Nephron progenitor cell (in vitro differentiated cells): ENCODE measurements at regions not wholly inside any gene's neighbourhood (a gene's known extent, or its start where the extent isn't known, plus 50 kb on each side); places are given as distances from the start of the nearest gene placed in this dataset.

Source experiments
- DNase-seq: peaks from one replicate; pipeline ENCODE4 v3.0.0; 2021
- H3K27ac Mint-ChIP-seq: 2 replicates; pipeline ENCODE4 v1.8.0; 2021; ENCODE audit warnings: mild to moderate bottlenecking, moderate library complexity, mixed read lengths
- H3K27me3 Mint-ChIP-seq: 2 replicates; pipeline ENCODE4 v1.8.0; 2021; ENCODE audit warnings: mild to moderate bottlenecking, low read depth, mixed read lengths; ENCODE audit not compliant: poor library complexity
- H3K36me3 Mint-ChIP-seq: 2 replicates; pipeline ENCODE4 v1.8.0; 2021; ENCODE audit warnings: low read depth, mixed read lengths
- H3K4me1 Mint-ChIP-seq: 2 replicates; pipeline ENCODE4 v1.8.0; 2021; ENCODE audit warnings: mixed read lengths
- H3K4me3 Mint-ChIP-seq: 2 replicates; pipeline ENCODE4 v1.8.0; 2021; ENCODE audit warnings: mild to moderate bottlenecking, moderate library complexity, mixed read lengths
- H3K9me3 Mint-ChIP-seq: 2 replicates; pipeline ENCODE4 v1.8.0; 2021; ENCODE audit warnings: mild to moderate bottlenecking, moderate library complexity, mixed read lengths
- TF ChIP-seq, protein P1 (sequence below): fragments of 200-600 bp; sonication (generic); IDR thresholded peaks from 2 replicates; pipeline ENCODE4 v1.5.0; 2021; ENCODE audit warnings: antibody characterized with exemption

DNA sequence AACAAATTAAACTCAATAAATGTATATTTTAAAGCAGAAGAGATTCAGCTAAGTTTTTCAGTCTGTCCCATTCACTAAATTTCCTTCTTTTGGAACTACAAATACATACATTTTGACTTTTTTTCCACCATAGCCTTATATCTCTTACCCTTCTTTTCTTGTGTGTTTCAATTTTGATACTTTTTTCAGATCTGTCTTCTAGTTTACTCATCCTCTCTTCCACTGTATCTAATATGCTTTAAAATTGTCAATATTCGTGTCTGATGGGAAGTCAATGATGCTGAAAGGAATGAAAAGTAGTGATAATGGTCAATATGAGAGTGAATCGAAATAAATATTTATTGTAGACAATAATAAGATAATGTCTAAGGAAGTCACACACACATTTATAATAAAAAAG lies 332.3 kb upstream of the KIRREL3 start:
- Mint-ChIP-seq H3K4me3 (no peak overlapping the region), H3K27me3 (peaks cover 4% of the 10 kb centered on the region), H3K9me3 (peaks cover 40% of the 10 kb centered on the region), H3K4me1 (no peaks in the 10 kb centered on the region), H3K36me3 (peaks cover 4% of the 10 kb centered on the region), H3K27ac (no peak overlapping the region)
- TF ChIP-seq, protein P1, sequence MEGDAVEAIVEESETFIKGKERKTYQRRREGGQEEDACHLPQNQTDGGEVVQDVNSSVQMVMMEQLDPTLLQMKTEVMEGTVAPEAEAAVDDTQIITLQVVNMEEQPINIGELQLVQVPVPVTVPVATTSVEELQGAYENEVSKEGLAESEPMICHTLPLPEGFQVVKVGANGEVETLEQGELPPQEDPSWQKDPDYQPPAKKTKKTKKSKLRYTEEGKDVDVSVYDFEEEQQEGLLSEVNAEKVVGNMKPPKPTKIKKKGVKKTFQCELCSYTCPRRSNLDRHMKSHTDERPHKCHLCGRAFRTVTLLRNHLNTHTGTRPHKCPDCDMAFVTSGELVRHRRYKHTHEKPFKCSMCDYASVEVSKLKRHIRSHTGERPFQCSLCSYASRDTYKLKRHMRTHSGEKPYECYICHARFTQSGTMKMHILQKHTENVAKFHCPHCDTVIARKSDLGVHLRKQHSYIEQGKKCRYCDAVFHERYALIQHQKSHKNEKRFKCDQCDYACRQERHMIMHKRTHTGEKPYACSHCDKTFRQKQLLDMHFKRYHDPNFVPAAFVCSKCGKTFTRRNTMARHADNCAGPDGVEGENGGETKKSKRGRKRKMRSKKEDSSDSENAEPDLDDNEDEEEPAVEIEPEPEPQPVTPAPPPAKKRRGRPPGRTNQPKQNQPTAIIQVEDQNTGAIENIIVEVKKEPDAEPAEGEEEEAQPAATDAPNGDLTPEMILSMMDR: no peak
- DNase-seq: no peak

DNA sequence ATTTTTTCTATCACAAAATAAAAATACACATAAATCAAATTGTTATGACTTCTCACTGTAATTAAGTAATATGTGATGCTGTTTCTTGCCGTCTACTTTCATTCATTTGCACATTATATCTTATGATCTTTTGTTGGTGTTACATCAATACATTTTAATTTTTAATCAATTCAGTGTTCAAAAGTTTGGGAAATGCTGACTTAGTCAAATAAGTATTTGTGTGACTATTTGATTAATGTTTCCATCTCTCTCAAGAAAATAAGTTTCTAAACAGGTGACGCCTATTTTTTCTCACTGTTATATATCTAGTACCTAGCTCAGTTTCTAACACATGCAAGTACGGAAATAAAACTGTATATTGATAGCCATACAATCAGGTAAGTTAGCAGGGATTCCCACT lies 329.5 kb upstream of the KIRREL3 start:
- no peaks in the 10 kb centered on the region for H3K4me1 Mint-ChIP-seq
- no peaks in the 10 kb centered on the region for H3K27me3 Mint-ChIP-seq
- TF ChIP-seq, protein P1: no peak
- peaks cover 4% of the 10 kb centered on the region for H3K36me3 Mint-ChIP-seq
- DNase-seq: no peak
- peaks cover 35% of the 10 kb centered on the region for H3K9me3 Mint-ChIP-seq
- H3K4me3 Mint-ChIP-seq: no peak overlapping the region
- H3K27ac Mint-ChIP-seq: no peak overlapping the region

DNA sequence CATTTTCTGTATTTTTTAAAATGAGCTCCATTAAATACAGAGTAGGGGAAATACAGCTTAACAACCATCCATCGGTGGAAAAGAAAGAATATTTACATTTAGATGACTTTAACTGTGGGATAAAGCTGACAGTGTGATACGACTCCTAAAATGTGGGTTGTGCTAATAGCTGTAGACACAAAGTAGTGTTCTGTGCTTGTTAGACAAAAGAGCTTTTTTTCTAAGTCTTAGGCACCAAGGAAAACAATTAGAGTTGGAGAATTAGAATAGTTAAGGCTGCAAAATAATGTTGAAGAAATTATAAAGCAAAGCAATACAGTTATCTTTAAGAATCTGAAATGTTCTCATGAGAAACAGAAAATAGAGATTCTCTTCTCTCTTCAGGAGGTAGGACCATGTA lies 307.7 kb upstream of the KIRREL3 start:
- Mint-ChIP-seq H3K4me1 (no peaks in the 10 kb centered on the region), H3K27ac (no peak overlapping the region), H3K27me3 (no peaks in the 10 kb centered on the region), H3K4me3 (no peak overlapping the region), H3K9me3 (no peaks in the 10 kb centered on the region), H3K36me3 (no peaks in the 10 kb centered on the region)
- TF ChIP-seq, protein P1: no peak
- no peak for DNase-seq

DNA sequence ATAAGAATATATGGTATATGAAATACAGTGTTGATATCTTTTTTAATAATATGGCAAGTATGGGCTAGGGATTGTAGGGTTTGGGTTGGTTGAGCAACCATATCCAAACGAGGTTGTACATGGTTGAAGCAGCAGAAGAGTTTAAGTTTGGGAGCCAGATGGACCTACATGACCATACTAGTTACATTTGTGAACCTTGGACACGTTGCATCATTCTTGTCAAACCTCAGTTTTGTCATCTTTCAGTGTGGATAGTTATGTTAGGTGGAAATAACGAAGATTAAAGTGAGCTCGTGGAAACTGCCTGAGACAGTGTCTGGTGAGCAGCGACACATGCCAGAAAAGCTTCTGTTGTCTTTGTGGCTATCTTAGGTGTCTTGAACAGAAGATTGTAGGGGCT lies 307.1 kb upstream of the KIRREL3 start:
- H3K9me3 Mint-ChIP-seq: no peaks in the 10 kb centered on the region
- no peak overlapping the region for H3K4me3 Mint-ChIP-seq
- no peaks in the 10 kb centered on the region for H3K4me1 Mint-ChIP-seq
- DNase-seq: no peak
- no peaks in the 10 kb centered on the region for H3K27me3 Mint-ChIP-seq
- H3K27ac Mint-ChIP-seq: no peak overlapping the region
- no peaks in the 10 kb centered on the region for H3K36me3 Mint-ChIP-seq
- TF ChIP-seq, protein P1: no peak

DNA sequence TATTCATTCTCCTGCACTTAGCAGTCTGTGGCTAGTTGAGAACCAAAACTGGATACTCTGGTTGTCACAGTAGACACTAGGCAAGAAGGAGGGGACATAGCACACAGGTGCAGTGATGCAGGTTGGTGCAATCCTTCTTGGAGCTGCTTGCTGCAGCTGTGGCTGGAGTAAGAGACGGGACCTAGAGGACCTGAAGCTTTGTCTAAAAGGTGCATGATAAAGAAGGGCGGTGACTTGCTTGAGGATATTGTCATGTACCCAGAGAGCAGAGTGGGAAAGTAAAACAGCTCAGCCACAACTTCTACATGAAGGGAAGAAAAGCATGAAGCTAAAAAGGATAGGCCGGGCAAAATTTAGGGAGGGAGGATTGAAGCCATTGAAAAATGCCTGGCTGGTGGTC lies 304.1 kb upstream of the KIRREL3 start:
- Mint-ChIP-seq H3K36me3 (no peaks in the 10 kb centered on the region), H3K4me3 (no peak overlapping the region), H3K27ac (no peak overlapping the region), H3K27me3 (peaks cover 3% of the 10 kb centered on the region), H3K4me1 (no peaks in the 10 kb centered on the region), H3K9me3 (no peaks in the 10 kb centered on the region)
- TF ChIP-seq, protein P1: no peak
- no peak for DNase-seq

DNA sequence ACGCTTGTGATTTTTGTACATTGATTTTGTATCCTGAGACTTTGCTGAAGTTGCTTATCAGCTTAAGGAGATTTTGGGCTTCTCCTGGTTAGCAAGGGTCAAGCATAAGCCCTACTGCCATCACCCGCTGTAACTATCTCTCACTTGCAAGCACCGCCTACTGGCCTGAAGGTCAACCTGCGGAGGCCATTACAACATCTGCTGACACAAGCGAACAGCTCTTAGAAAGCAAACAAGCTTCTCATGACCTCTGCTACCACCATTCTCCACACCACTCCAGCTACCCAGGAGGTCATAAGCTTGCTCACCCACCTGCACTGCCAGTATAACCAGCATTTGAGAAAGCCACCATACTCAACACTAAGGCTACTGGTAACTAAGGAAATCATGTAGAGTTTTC lies 288.4 kb upstream of the KIRREL3 start:
- TF ChIP-seq, protein P1: no peak
- Mint-ChIP-seq H3K36me3 (no peaks in the 10 kb centered on the region), H3K4me1 (no peaks in the 10 kb centered on the region), H3K27me3 (peaks cover 3% of the 10 kb centered on the region), H3K9me3 (peaks cover 37% of the 10 kb centered on the region), H3K4me3 (no peak overlapping the region), H3K27ac (no peak overlapping the region)
- no peak for DNase-seq
